IPS-15b (cell line): ENCODE measurements at regions not wholly inside any gene's neighbourhood (a gene's known extent, or its start where the extent isn't known, plus 50 kb on each side); places are given as distances from the start of the nearest gene placed in this dataset.

ENCODE experiments used
- H3K27me3 ChIP-seq: one replicate; pipeline ENCODE4 v1.6.1; 2013; ENCODE audit warnings: low read length; ENCODE audit not compliant: control insufficient read depth, insufficient read depth
- H3K36me3 ChIP-seq: one replicate; pipeline ENCODE4 v1.6.1; 2013; ENCODE audit warnings: low read length; ENCODE audit not compliant: control insufficient read depth, insufficient read depth
- H3K4me1 ChIP-seq: one replicate; pipeline ENCODE4 v1.6.1; 2013; ENCODE audit warnings: mild to moderate bottlenecking, low read length; ENCODE audit not compliant: control insufficient read depth, insufficient read depth
- H3K4me3 ChIP-seq: one replicate; pipeline ENCODE4 v1.5.1; 2013; ENCODE audit warnings: low read depth, low read length
- H3K9ac ChIP-seq: one replicate; pipeline ENCODE4 v1.6.1; 2013; ENCODE audit warnings: low read depth, mild to moderate bottlenecking, low read length
- H3K9me3 ChIP-seq: one replicate; pipeline ENCODE4 v1.6.1; 2013; ENCODE audit warnings: mild to moderate bottlenecking, low read length; ENCODE audit not compliant: control insufficient read depth, insufficient read depth

GRCh38 chr15:79168922-79169456 is 78.4 kb upstream of the RASGRF1 start:
- Histone ChIP-seq H3K27me3 (peaks cover 6% of the 10 kb centered on the region), H3K9me3 (no peaks in the 10 kb centered on the region), H3K36me3 (no peaks in the 10 kb centered on the region), H3K4me3 (no peak overlapping the region), H3K9ac (no peak overlapping the region), H3K4me1 (peaks cover 8% of the 10 kb centered on the region)

- Histone ChIP-seq H3K9ac (no peak overlapping the region), H3K4me1 (peaks cover 8% of the 10 kb centered on the region), H3K4me3 (no peak overlapping the region), H3K9me3 (no peaks in the 10 kb centered on the region), H3K27me3 (peaks cover 4% of the 10 kb centered on the region), H3K36me3 (no peaks in the 10 kb centered on the region)
These were observed 77.2 kb upstream of the RASGRF1 start for GRCh38 chr15:79167776-79168175.

- H3K4me1 ChIP-seq = peaks cover 6% of the 10 kb centered on the region
- no peak overlapping the region for H3K4me3 ChIP-seq
These were observed 75.9 kb upstream of the RASGRF1 start for GRCh38 chr15:79166311-79166955.

GRCh38 chr15:79164465-79164864 is 73.9 kb upstream of the RASGRF1 start:
- Histone ChIP-seq H3K9me3 (no peaks in the 10 kb centered on the region), H3K4me1 (peaks cover 6% of the 10 kb centered on the region), H3K36me3 (no peaks in the 10 kb centered on the region)

More at GRCh38 chr15:79166311-79166955, 75.9 kb upstream of the RASGRF1 start:
- Histone ChIP-seq H3K9ac (no peak overlapping the region), H3K36me3 (no peaks in the 10 kb centered on the region), H3K9me3 (no peaks in the 10 kb centered on the region), H3K27me3 (no peaks in the 10 kb centered on the region)

GRCh38 chr15:79164043-79164442 is 73.5 kb upstream of the RASGRF1 start:
- no peak overlapping the region for H3K4me3 ChIP-seq
- no peaks in the 10 kb centered on the region for H3K27me3 ChIP-seq
- no peaks in the 10 kb centered on the region for H3K36me3 ChIP-seq
- H3K9me3 ChIP-seq = no peaks in the 10 kb centered on the region
- peaks cover 3% of the 10 kb centered on the region for H3K4me1 ChIP-seq
- H3K9ac ChIP-seq = no peak overlapping the region

More at GRCh38 chr15:79164465-79164864, 73.9 kb upstream of the RASGRF1 start:
- H3K4me3 ChIP-seq = no peak overlapping the region
- H3K9ac ChIP-seq = no peak overlapping the region
- no peaks in the 10 kb centered on the region for H3K27me3 ChIP-seq

GRCh38 chr15:79163395-79163794 is 72.8 kb upstream of the RASGRF1 start:
- no peak overlapping the region for H3K9ac ChIP-seq
- no peaks in the 10 kb centered on the region for H3K4me1 ChIP-seq
- no peaks in the 10 kb centered on the region for H3K27me3 ChIP-seq
- no peaks in the 10 kb centered on the region for H3K36me3 ChIP-seq
- no peak overlapping the region for H3K4me3 ChIP-seq
- H3K9me3 ChIP-seq = no peaks in the 10 kb centered on the region

- no peak overlapping the region for H3K4me3 ChIP-seq
- H3K9ac ChIP-seq = no peak overlapping the region
- H3K27me3 ChIP-seq = no peaks in the 10 kb centered on the region
- no peaks in the 10 kb centered on the region for H3K36me3 ChIP-seq
- no peaks in the 10 kb centered on the region for H3K9me3 ChIP-seq
- H3K4me1 ChIP-seq = no peaks in the 10 kb centered on the region
These were observed 71.4 kb upstream of the RASGRF1 start for GRCh38 chr15:79161837-79162508.

GRCh38 chr15:79160211-79160610 is 69.6 kb upstream of the RASGRF1 start:
- Histone ChIP-seq H3K4me1 (no peaks in the 10 kb centered on the region), H3K4me3 (no peak overlapping the region), H3K36me3 (no peaks in the 10 kb centered on the region), H3K27me3 (peaks cover 2% of the 10 kb centered on the region), H3K9ac (no peak overlapping the region), H3K9me3 (no peaks in the 10 kb centered on the region)

- peaks cover 3% of the 10 kb centered on the region for H3K27me3 ChIP-seq
- H3K4me3 ChIP-seq = no peak overlapping the region
- no peaks in the 10 kb centered on the region for H3K36me3 ChIP-seq
- H3K9ac ChIP-seq = no peak overlapping the region
- H3K9me3 ChIP-seq = no peaks in the 10 kb centered on the region
- H3K4me1 ChIP-seq = peaks cover 9% of the 10 kb centered on the region
These were observed 67.3 kb upstream of the RASGRF1 start for GRCh38 chr15:79157631-79158592.

- H3K27me3 ChIP-seq = peaks cover 3% of the 10 kb centered on the region
- no peaks in the 10 kb centered on the region for H3K36me3 ChIP-seq
- H3K9me3 ChIP-seq = no peaks in the 10 kb centered on the region
- no peak overlapping the region for H3K4me3 ChIP-seq
- peaks cover 9% of the 10 kb centered on the region for H3K4me1 ChIP-seq
- H3K9ac ChIP-seq = no peak overlapping the region
These were observed 66.3 kb upstream of the RASGRF1 start for GRCh38 chr15:79156704-79157375.
